ENCODE measurements at regions not wholly inside any gene's neighbourhood (a gene's known extent, or its start where the extent isn't known, plus 50 kb on each side); places are given as distances from the start of the nearest gene placed in this dataset.

- no peak for TF ChIP-seq CTCF (conservative IDR thresholded peaks at IDR 0.05)
- no peak for TF ChIP-seq ZFX (IDR thresholded peaks at IDR 0.05)
Observed at GRCh38 chr1:201728731-201729130, 100.2 kb upstream of the IPO9 start.

Measured in C4-2B (cell line).